HG03066 (cell line): ENCODE measurements at regions not wholly inside any gene's neighbourhood (a gene's known extent, or its start where the extent isn't known, plus 50 kb on each side); places are given as distances from the start of the nearest gene placed in this dataset.
"Not testable (repeated sequence)": the region's sequence is repeated elsewhere in the genome, so short reads cannot be mapped to it uniquely, and the experiment has no call there.

Experiments
- ATAC-seq: cut with Tn5 transposase; IDR thresholded peaks from one replicate; pipeline ENCODE4 v1.9.1; 2021; ENCODE audit warnings: low read depth; ENCODE audit not compliant: unreplicated experiment

- no peak for ATAC-seq
Measured at GRCh38 chr15:45804028-45804427, 169.2 kb downstream of the SQOR start.

GRCh38 chr15:45810201-45810600, 175.4 kb downstream of the SQOR start:
- ATAC-seq = no peak

DNA sequence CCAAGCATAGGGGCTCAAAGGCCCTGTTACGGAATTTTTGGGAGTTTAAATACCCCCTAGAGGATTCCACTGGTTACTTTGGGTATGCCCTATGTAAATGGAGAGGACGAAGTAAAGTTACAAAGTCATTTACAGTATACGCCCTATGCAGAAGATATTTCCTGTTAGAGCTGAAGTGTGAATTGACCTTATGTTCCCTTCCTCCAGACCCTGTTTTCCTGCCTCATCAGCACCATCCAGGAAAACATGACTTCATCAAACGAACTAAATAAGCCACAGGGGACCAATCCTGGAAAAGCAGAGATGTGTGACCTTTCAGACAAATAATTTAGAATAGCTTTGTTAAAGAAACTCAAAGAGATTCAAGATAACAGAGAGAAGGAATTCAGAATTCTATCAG, 177.4 kb downstream of the SQOR start:
- ATAC-seq = no peak

DNA sequence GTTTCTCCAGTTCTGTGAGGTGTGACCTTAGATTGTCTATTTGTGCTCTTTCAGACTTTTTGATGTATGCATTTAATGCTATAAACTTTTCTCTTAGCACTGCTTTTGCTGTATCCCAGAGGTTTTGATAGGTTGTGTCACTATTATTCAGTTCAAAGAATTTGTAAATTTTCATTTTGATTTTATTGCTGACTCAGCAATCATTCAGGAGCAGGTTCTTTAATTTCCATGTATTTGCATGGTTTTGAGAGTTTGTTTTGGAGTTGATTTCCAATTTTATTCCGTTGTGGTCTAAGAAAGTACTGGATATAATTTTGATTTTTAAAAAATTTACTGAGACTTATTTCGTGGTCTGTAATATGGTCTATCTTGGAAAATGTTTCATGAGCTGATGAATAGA, 182.7 kb downstream of the SQOR start:
- ATAC-seq = not testable (repeated sequence)

GRCh38 chr15:45821390-45821789, 186.6 kb downstream of the SQOR start:
- ATAC-seq = no peak

DNA sequence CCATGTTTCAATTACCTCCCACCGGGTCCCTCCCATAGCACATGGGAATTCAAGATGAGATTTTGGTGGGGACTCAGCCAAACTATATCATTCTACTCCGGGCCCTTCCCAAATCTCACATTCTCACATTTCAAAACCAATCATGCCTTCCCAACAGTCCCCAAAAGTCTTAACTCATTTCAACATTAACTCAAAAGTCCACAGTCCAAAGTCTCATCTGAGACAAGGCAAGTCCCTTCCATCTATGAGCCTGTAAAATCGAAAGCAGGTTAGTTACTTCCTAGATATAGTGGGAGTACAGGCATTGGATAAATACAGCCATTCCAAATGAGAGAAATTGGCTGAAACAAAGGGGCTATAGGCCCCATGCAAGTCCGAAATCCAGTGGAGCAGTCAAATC, 188.1 kb downstream of the SQOR start:
- ATAC-seq = not testable (repeated sequence)

- no peak for ATAC-seq
Measured at GRCh38 chr15:45827275-45827674, 192.4 kb downstream of the SQOR start.

DNA sequence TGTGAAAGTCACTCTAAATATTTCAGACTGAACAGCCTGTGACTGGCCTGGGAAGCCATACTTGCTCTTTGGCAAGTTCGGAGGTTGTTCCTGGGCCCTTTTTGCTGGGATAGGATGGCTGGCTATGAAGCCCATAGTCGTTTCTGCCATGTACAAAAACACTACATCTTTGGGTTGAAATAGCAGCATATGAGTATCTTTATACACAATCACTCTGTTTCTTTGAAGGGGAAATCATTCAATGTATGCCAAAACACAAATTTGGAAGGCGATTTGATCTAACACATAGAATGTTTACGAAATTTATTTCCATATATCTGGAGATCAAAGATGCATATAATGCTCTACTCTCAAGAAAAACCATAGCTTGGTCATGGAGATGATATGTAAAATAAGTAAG, 192.9 kb downstream of the SQOR start:
- ATAC-seq = no peak

- no peak for ATAC-seq
Measured at GRCh38 chr15:45829336-45830153, 194.7 kb downstream of the SQOR start.

- ATAC-seq = no peak
Measured at GRCh38 chr15:45831787-45832186, 197.0 kb downstream of the SQOR start.

DNA sequence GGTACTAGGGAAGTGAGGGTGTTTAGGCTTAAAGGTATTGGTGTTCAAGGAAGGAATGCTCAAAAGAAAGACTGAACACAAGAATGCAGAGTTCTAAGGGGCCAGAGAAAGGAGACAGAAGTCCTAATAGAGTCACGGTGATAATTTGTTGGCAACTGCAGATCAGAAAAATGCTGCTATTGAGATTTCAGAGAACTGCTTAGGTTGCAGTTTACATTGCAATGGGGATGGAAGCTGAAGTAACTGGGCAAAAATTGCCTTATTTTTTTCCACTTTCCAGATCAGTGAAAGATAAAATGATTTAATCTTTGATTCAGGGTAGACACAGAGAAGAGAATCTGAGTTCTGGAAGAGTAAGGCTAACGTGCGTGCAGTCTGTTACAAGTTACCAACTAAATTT, 199.8 kb downstream of the SQOR start:
- ATAC-seq = no peak

DNA sequence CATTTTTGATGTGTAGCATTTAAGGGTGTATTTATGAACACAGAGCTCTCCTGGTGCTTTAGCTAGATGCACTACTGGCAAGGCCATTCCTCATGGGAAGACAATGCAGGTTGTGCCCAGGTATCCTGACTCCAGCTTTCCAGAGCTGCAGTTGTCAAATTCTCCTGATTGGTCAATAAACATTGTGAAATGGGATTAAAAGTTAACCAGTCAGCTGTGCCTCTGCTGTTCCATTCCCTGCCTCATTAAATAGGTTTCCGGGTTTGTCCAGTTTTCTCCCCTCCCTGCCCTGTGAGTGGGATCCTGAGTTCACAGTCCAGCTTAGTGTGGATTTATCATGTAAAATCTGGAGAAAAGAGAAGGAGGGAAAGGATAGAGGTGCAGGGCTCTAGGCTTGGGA, 207.3 kb downstream of the SQOR start:
- ATAC-seq = no peak

GRCh38 chr15:45847645-45848044, 212.8 kb downstream of the SQOR start:
- ATAC-seq = no peak

DNA sequence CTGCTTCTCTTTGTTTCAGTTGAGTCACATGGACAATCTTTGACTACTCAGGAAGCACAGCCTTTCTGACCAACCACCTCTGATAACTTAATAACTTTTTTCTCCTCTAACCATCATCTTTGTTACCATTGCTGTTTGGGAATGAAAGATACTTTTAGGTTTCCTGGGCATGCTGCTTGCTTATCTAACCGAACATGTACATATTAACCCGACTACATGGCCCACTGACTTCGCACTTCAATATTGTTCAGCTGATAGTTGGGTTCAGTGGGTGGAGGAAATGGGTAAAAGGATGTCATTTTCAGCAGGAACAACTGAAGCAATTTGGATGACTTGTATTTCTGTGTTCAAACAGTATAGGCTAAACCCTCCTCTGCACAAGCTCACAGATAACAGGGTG, 214.3 kb downstream of the SQOR start:
- no peak for ATAC-seq

DNA sequence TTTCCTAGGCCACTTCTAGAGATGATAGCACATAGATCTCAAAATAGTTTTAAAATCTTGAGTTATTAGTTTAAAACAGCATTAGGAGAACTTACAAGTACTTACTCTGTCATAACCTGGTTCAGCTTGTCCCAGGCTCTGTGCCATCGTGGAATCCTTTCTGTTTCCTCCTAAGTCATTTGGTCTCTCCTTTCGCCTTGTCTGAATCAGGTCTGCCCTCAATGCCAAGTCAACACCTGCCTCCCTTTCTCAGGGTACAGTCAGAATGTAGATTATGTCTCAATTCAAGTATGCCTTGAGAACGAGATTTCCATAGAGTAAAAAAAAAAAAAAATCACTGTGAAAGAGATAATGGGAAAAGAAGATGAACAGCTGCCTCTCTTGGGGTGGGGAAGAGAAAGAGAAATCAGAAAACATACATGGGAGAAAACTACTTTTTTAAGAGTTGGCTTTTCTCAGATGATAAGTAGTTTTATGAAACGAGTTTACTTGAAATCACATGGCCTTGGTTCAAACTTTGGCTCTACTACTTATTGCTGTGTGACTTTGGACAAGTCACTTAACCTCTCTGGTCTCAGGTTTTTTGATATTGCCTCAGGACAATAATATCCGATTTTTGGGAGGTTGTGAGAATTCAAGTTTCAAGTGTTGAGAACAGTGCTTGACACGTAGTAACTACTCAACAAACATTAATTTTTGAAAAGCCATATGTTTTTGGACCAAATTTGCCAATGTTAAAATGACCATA, 219.8 kb downstream of the SQOR start:
- no peak for ATAC-seq

DNA sequence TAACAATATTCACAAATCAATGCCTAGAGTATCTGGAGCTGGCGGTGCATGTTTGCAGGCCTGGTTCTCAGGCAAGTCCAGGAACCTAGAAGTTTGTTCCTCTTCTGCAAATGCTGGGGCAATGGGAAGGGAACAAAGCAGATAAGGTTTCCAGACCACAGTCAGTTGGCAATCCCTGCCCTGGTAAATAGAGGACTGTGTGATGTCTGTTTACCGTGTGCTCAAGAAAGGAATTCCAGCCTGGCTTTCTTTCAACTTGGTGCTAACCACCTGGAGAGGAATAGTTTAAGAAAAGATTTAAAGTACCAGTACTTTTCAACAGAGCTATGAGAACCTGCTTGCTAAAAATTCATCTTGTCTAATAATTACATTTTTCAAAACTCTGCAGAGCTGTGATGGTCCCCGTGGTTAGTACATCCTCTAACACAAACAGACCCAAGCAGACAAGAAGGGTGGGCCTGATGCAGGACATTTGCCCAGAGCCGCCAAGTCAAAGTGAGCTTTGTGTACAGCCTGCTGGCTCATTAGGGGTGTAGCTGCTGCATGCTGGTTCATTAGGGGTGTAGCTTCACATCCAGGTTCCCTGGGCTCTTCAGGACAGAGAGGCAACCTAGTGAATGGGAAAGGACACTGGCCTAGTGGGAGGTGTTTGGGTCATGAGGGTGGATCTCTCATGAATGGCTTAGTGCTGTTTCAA, 220.5 kb downstream of the SQOR start:
- ATAC-seq = no peak

DNA sequence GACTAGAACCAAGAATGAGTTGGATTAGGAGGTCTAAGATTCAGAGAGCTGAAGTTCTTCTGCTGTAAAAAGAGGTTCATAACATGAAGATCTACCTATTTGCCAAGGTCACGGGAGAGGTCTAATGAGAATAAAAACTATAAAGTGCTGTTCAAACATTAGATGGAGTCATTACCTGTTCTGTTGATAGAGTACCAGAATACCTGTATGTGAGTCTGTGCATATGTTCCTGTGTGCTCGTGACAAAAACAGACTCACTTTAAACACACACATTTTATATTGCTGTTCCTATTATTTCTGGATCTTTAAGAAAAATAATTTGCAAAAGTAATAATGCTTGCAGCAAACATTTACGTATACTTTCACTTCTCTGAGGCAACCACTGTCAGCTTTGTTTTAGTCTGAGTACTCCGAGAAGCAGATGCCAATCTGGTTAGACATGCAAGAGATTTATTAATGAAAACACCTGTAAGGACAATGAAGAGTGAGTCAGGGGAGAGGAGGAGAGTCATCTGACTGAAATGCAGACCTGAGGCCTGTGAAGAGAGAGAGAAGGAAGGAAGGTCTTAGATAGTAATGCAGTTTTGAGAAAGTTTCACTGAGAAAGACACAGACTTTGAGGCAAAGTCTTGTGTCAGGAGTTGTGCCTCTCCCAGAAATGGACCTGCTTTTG, 221.2 kb downstream of the SQOR start:
- no peak for ATAC-seq

DNA sequence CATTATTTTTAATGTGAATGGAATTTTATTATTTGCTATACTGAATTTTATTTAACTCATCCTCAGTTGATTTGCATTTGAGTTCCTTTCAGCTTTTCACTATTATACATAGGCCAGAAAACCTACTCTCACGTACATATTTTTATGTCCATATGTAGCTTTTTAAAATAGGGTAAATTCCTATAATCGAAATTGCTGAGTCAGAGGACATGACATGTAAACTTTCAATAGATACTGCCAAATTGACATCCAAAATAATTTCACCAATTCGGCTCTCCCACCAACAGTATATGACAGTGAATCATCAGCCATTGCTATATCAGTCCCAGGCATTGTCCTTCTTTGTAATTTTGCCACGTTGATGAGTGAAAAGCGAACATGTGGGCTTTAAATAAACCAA, 222.5 kb downstream of the SQOR start:
- no peak for ATAC-seq

GRCh38 chr15:45858491-45858890, 223.7 kb downstream of the SQOR start:
- ATAC-seq = no peak

DNA sequence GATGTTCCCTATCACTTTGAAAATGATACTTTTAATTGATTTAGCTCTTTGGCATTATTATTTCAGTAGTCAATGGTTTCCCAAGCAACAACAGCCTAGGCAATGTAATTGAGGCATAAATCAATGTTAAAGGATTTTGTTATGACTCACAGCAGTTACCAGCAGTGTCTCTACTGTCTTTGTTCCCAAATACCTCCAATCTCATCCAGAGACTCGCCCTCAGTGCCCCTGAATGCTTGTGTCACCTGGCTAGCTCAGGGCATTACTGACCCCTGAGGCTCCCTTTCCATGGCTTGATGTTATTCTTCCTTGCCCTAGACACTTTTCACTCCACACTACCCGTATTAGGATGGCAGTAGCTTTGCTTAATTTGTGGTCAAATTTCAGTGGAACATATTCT, 227.2 kb downstream of the SQOR start:
- no peak for ATAC-seq
